ENCODE measurements at regions not wholly inside any gene's neighbourhood (a gene's known extent, or its start where the extent isn't known, plus 50 kb on each side); places are given as distances from the start of the nearest gene placed in this dataset.

GRCh38 chr11:123246749-123247495, 51.9 kb upstream of the CLMP start:
- Histone ChIP-seq H3K27me3 (no peaks in the 10 kb centered on the region), H3K9me3 (replicated peaks in 1 of 3) (no peaks in the 10 kb centered on the region), H3K4me3 (no peak overlapping the region), H3K27ac (no peak overlapping the region), H3K36me3 (replicated peaks in 1 of 2) (no peaks in the 10 kb centered on the region), H3K4me1 (replicated peaks in 1 of 2) (peaks cover 0 to 7% of the 10 kb centered on the region in 2 donors)
- DNase-seq = peak; percentile 77 to 94 (median 89)
- intact Hi-C loops (cut with DNase I) = loop anchor here (2.0 to 10.0 kb wide), 3 partner anchors 82 to 138 kb away; no protein-coding TSS in a partner anchor
- 6 to 10% (median 9%) methylated on average over 8 to 13 of the region's 13 CpGs for WGBS, 4 donors
- peak; percentile 94 to 99 (median 96) for TF ChIP-seq CTCF (IDR thresholded peaks at IDR 0.05)
- no peak for TF ChIP-seq POLR2A (IDR thresholded peaks at IDR 0.05)

GRCh38 chr11:123245567-123245966, 50.5 kb upstream of the CLMP start:
- H3K27ac ChIP-seq = no peak overlapping the region
- TF ChIP-seq CTCF (IDR thresholded peaks at IDR 0.05) = no peak
- no peak for DNase-seq
- peaks cover 0 to 7% of the 10 kb centered on the region in 2 donors for H3K4me1 ChIP-seq (replicated peaks in 1 of 2)
- H3K27me3 ChIP-seq = no peaks in the 10 kb centered on the region
- WGBS, 4 donors = 92 to 96% (median 93%) methylated on average over 6 of the region's 6 CpGs
- intact Hi-C loops (cut with DNase I) = loop anchor here in 1 of 2 donors (5.0 to 10.0 kb wide), 2 partner anchors 81 to 133 kb away; no protein-coding TSS in a partner anchor
- H3K4me3 ChIP-seq = no peak overlapping the region
- H3K36me3 ChIP-seq (replicated peaks in 1 of 2) = no peaks in the 10 kb centered on the region
- no peaks in the 10 kb centered on the region for H3K9me3 ChIP-seq (replicated peaks in 1 of 3)

Small RNA genes lying in the stretch of these regions (small RNA-seq; reads per million reads assigned to genes)
- gene RF00096 = 0 reads per million in 2 donors

Data from adrenal gland (tissue), 9 donors.